Spleen (tissue), 11 donors: ENCODE measurements at regions not wholly inside any gene's neighbourhood (a gene's known extent, or its start where the extent isn't known, plus 50 kb on each side); places are given as distances from the start of the nearest gene placed in this dataset.
"Not testable (repeated sequence)": the region's sequence is repeated elsewhere in the genome, so short reads cannot be mapped to it uniquely, and the experiment has no call there.

Experiments
- DNase-seq: peaks from one replicate; pipeline ENCODE4 v3.0.0-alpha.2; 2020
- H3K27ac ChIP-seq, 8 donors: fragments of 200-600 bp; sonication (generic) in 7 of 8; 1 replicate in 4 of 8; 2 replicates in 4 of 8; pipeline versions ENCODE4 v1.5.0 to v1.8.0; 2016 to 2021; ENCODE audit warnings: inconsistent platforms in 4 of 8, mild to moderate bottlenecking in 4 of 8, moderate library complexity in 1 of 8
- H3K27me3 ChIP-seq, 7 donors: fragments of 200-600 bp; sonication (generic) in 6 of 7; replicated peaks in 1 of 7; 1 replicate in 4 of 7; 2 replicates in 3 of 7; pipeline versions ENCODE4 v1.5.0 to v1.8.0; 2016 to 2021; ENCODE audit warnings: inconsistent platforms in 3 of 7, mild to moderate bottlenecking in 1 of 7
- H3K36me3 ChIP-seq, 6 donors: fragments of 200-600 bp; sonication (generic) in 5 of 6; 1 replicate in 4 of 6; 2 replicates in 2 of 6; pipeline versions ENCODE4 v1.5.0 to v1.8.0; 2016 to 2021; ENCODE audit warnings: inconsistent platforms in 2 of 6
- H3K4me1 ChIP-seq, 6 donors: fragments of 200-600 bp; sonication (generic) in 5 of 6; 1 replicate in 3 of 6; 2 replicates in 3 of 6; pipeline versions ENCODE4 v1.5.0 to v1.8.0; 2016 to 2021; ENCODE audit warnings: inconsistent platforms in 3 of 6
- H3K4me3 ChIP-seq, 8 donors: fragments of 200-600 bp; sonication (generic) in 7 of 8; 1 replicate in 4 of 8; 2 replicates in 4 of 8; pipeline versions ENCODE4 v1.5.0 to v1.8.0; 2016 to 2021; ENCODE audit warnings: inconsistent platforms in 4 of 8, mild to moderate bottlenecking in 4 of 8, moderate library complexity in 2 of 8
- H3K9me3 ChIP-seq, 8 donors: fragments of 200-600 bp; sonication (generic) in 7 of 8; 1 replicate in 4 of 8; 2 replicates in 4 of 8; pipeline versions ENCODE4 v1.5.0 to v1.8.0; 2016 to 2021; ENCODE audit warnings: inconsistent platforms in 4 of 8
- POLR2A ChIP-seq, 3 donors: fragments of 450-650 bp; IDR thresholded peaks; one replicate each; pipeline ENCODE4 v1.5.1; 2017; ENCODE audit warnings: antibody characterized with exemption in 3 of 3, mild to moderate bottlenecking in 1 of 3
- POLR2AphosphoS5 ChIP-seq, 3 donors: sonication (generic); formaldehyde crosslinking; IDR thresholded peaks; one replicate each; pipeline ENCODE4 v1.5.1; 2017; ENCODE audit warnings: antibody characterized with exemption in 3 of 3
- WGBS, 5 donors: extraction: QIAGEN DNeasy Blood & Tissue Kit in 3 of 5; methylation state at CpG; one replicate each; pipeline versions ENCODE4 v1.1.5 to v1.1.7; 2013 to 2018; 5-methylcytosine and 5-hydroxymethylcytosine counted together
- intact Hi-C: fragments of 100-400 bp; cut with DNase I; formaldehyde crosslinking; loops from one replicate; pipeline ENCODE4 v1.15.0; 2023; ENCODE audit warnings: low total_unique reads
- TF ChIP-seq, protein P1 (sequence below), 11 experiments: fragments of 200-600 bp in 7 of 11; fragments of 450-650 bp in 4 of 11; sonication (generic) in 4 of 11; IDR thresholded peaks in 8 of 11; conservative IDR thresholded peaks in 3 of 11; 1 replicate in 7 of 11; 2 replicates in 4 of 11; pipeline versions ENCODE4 v1.4.0 to v1.8.0; 2016 to 2021; ENCODE audit warnings: antibody characterized with exemption in 11 of 11, inconsistent platforms in 4 of 11, mild to moderate bottlenecking in 1 of 11
- donor health status: healthy with polysubstance abuse.
- donor health status: DM: no; HTN: no; CAD: no; lungs with moderate emphysema.
- donor health status: DM: no; HTN: no; CAD: no.
- donor health status: Bipolar disorder and iron deficiency.
- donor health status: healthy.
- donor health status: DM: no; HTN: no; CAD: no.
- donor health status: DM: yes; HTN: yes; CAD: no.

DNA sequence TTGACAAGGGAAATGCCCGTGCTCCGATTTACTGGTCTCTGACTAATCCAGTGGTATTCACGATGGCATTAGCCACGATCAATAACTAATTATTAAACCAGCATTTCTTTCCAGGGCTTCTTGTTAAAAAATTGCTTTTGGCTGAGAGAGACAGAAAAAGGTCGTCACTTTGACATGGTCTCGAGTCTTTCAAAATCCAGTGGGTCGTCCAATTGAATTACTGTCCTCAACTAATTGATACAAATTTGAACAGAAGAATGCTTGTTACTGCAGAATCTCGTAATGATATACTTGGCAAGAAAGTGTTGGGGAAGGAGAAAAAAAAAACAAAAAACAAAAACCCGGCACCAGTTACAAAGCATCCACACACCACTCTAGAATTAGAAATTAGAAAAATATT, 318.4 kb downstream of the NR2F2 start:
- intact Hi-C loops, result no loop called here
- no peaks in the 10 kb centered on the region for H3K4me1 ChIP-seq
- TF ChIP-seq, protein P1, sequence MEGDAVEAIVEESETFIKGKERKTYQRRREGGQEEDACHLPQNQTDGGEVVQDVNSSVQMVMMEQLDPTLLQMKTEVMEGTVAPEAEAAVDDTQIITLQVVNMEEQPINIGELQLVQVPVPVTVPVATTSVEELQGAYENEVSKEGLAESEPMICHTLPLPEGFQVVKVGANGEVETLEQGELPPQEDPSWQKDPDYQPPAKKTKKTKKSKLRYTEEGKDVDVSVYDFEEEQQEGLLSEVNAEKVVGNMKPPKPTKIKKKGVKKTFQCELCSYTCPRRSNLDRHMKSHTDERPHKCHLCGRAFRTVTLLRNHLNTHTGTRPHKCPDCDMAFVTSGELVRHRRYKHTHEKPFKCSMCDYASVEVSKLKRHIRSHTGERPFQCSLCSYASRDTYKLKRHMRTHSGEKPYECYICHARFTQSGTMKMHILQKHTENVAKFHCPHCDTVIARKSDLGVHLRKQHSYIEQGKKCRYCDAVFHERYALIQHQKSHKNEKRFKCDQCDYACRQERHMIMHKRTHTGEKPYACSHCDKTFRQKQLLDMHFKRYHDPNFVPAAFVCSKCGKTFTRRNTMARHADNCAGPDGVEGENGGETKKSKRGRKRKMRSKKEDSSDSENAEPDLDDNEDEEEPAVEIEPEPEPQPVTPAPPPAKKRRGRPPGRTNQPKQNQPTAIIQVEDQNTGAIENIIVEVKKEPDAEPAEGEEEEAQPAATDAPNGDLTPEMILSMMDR (IDR thresholded peaks at IDR 0.05 in 8 of 11, conservative IDR thresholded peaks at IDR 0.05 in 3 of 11), result no peak
- no peak for TF ChIP-seq POLR2A (IDR thresholded peaks at IDR 0.05)
- no peak for TF ChIP-seq POLR2AphosphoS5 (IDR thresholded peaks at IDR 0.05)
- H3K4me3 ChIP-seq, result no peak overlapping the region
- peaks cover 0 to 4% (median 0%) of the 10 kb centered on the region in 8 donors for H3K9me3 ChIP-seq
- no peak for DNase-seq
- no peak overlapping the region for H3K27ac ChIP-seq
- H3K27me3 ChIP-seq, result no peaks in the 10 kb centered on the region
- 81 to 86% (median 83%) methylated on average over 9 of the region's 9 CpGs for WGBS, 5 donors
- no peaks in the 10 kb centered on the region for H3K36me3 ChIP-seq

DNA sequence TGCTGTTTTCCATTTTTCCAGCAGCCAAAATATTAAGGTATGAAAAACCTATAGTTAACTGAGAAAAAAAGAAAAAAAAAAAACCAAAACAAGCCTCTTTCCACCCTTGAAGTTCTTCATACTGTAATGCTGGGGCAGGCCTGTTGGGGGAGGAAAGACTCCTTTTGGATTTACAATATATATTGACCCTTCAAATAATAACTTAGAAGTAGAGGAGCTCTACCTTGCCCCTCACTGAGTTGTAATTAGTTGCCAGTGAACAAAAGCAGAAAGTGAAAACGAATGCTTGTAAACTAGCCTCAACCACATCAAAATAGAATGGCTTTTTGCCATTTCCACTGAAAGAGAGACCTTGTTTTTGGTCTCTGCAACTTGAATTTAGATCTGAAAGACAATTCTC, 326.6 kb downstream of the NR2F2 start:
- Histone ChIP-seq H3K9me3 (no peaks in the 10 kb centered on the region), H3K36me3 (no peaks in the 10 kb centered on the region), H3K27ac (no peak overlapping the region), H3K4me1 (no peaks in the 10 kb centered on the region), H3K27me3 (no peaks in the 10 kb centered on the region), H3K4me3 (no peak overlapping the region)
- TF ChIP-seq POLR2AphosphoS5 (IDR thresholded peaks at IDR 0.05), result no peak
- TF ChIP-seq, protein P1 (IDR thresholded peaks at IDR 0.05 in 8 of 11, conservative IDR thresholded peaks at IDR 0.05 in 3 of 11), result no peak
- no peak for TF ChIP-seq POLR2A (IDR thresholded peaks at IDR 0.05)
- WGBS, 5 donors, result 48 to 66% (median 60%) methylated on average over 1 of the region's 1 CpG
- no peak for DNase-seq
- intact Hi-C loops, result no loop called here

DNA sequence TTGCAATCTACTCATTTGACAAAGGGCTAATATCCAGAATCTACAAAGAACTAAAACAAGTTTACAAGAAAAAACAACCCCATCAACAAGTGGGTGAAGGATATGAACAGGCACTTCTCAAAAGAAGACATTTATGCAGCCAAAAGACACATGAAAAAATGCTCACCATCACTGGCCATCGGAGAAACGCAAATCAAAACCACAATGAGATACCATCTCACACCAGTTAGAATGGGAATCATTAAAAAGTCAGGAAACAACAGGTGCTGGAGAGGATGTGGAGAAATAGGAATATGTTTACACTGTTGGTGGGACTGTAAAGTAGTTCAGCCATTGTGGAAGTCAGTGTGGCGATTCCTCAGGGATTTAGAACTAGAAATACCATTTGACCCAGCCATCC, 336.5 kb downstream of the NR2F2 start:
- peaks cover 0 to 14% (median 0%) of the 10 kb centered on the region in 8 donors for H3K9me3 ChIP-seq
- H3K27me3 ChIP-seq, H3K27ac ChIP-seq, H3K4me1 ChIP-seq, DNase-seq, H3K4me3 ChIP-seq, H3K36me3 ChIP-seq, intact Hi-C loops: not testable (repeated sequence)
- 81 to 92% (median 88%) methylated on average over 3 of the region's 3 CpGs for WGBS, 5 donors

DNA sequence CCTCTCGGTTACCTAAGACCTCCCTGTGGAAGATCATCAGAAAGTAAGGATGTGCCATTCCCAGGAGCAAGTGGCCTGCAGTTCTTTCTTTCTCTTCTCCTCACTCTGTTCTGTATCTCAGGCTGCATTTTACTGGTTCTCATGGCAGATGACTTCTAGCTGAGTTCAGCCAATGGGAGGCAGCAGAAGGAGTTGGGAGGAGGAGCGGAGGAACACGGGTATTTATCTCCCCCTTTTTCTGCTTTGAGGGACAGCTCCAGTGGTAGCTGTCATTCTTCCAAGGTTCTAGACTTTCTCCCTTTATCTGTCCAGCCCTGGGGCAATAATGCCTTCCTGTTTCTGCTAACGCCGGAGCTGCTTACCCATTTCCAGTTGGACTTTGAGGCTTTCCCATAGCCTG, 339.9 kb downstream of the NR2F2 start:
- no peaks in the 10 kb centered on the region for H3K36me3 ChIP-seq
- TF ChIP-seq, protein P1 (IDR thresholded peaks at IDR 0.05 in 8 of 11, conservative IDR thresholded peaks at IDR 0.05 in 3 of 11), result no peak
- TF ChIP-seq POLR2AphosphoS5 (IDR thresholded peaks at IDR 0.05), result no peak
- TF ChIP-seq POLR2A (IDR thresholded peaks at IDR 0.05), result no peak
- no peaks in the 10 kb centered on the region for H3K27me3 ChIP-seq
- H3K4me1 ChIP-seq, result no peaks in the 10 kb centered on the region
- no peak for DNase-seq
- WGBS, 5 donors, result 65 to 78% (median 75%) methylated on average over 5 of the region's 5 CpGs
- no peak overlapping the region for H3K27ac ChIP-seq
- H3K4me3 ChIP-seq, result no peak overlapping the region
- intact Hi-C loops, result no loop called here
- H3K9me3 ChIP-seq, result peaks cover 0 to 14% (median 0%) of the 10 kb centered on the region in 8 donors

DNA sequence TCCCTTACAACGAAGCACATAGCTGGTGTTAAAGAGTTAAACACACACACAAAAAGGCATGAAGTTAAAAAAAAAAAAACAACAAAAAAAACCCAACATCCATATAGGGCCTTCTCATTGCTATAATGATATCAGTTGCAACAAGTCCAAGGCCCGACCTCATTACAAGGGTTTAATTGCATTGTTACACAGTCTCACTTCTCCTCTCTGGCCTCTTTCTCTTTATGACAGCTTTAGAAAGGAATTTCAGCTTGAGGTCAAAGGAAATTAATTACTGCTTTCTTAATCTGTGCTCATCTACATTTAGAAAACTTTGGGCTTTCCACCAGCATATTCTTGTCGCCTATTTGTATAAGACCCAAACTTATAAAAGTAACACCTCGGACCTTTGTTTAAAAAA, 342.1 kb downstream of the NR2F2 start:
- 75 to 85% (median 82%) methylated on average over 4 of the region's 4 CpGs for WGBS, 5 donors
- Histone ChIP-seq H3K4me1 (no peaks in the 10 kb centered on the region), H3K9me3 (peaks cover 0 to 3% (median 0%) of the 10 kb centered on the region in 8 donors), H3K4me3 (no peak overlapping the region), H3K27me3 (no peaks in the 10 kb centered on the region), H3K36me3 (no peaks in the 10 kb centered on the region), H3K27ac (no peak overlapping the region)
- intact Hi-C loops, result no loop called here
- DNase-seq, result no peak
- TF ChIP-seq, protein P1 (IDR thresholded peaks at IDR 0.05 in 8 of 11, conservative IDR thresholded peaks at IDR 0.05 in 3 of 11), result no peak
- TF ChIP-seq POLR2AphosphoS5 (IDR thresholded peaks at IDR 0.05) (no peak), POLR2A (IDR thresholded peaks at IDR 0.05) (no peak)
